Stimulated activated CD8-positive, alpha-beta memory T cell treated with anti-CD3 and anti-CD28 coated beads, Interleukin-15, amount 100 ng/mL, for 48 hours (primary cell): ENCODE measurements at regions not wholly inside any gene's neighbourhood (a gene's known extent, or its start where the extent isn't known, plus 50 kb on each side); places are given as distances from the start of the nearest gene placed in this dataset.

ENCODE experiments used
- DNase-seq, 2 donors: peaks; one replicate each; pipeline ENCODE4 v3.0.0-alpha.2; 2020; ENCODE audit warnings: low read depth in 2 of 2

DNA sequence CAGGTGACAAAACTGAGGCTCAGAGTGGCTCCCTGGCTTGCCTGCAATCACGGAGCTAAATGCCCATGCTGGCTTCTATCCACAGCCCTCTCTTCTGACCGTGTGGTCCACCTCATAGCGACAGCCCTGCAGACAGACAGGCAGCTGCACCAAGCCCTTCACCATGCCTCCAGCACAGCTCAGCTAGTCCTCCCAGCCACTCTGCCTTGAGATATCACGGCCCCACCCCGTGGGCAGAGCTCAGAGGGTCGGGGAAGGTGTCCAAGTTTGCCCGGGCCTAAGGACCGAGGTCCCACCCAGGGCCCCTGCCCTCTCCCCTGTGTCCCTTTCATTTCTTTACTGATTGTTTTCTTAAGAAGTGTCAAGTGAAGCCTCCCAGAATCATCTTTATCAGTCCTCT lies 128.2 kb upstream of the GLI2 start:
- DNase-seq, result no peak

DNA sequence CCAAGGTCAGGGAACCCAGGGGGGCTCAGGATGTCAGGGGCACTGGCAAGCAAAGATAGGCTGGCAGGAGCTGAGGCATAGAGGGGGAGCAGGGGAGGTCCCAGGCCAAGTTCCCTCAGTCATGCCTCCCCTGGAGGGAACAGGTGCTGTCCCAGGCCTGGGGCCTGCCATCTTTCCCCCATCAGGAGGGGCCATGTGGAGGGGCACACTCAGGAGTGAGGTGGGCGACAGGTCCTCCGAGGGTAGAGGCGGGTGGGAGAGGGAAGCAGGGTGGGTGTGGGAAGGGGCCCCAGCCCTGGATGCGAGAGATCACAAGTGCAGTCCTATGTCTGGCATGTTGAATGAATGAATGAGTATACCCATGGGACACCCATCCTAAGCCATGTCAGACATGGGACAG lies 127.7 kb upstream of the GLI2 start:
- DNase-seq, result no peak

DNA sequence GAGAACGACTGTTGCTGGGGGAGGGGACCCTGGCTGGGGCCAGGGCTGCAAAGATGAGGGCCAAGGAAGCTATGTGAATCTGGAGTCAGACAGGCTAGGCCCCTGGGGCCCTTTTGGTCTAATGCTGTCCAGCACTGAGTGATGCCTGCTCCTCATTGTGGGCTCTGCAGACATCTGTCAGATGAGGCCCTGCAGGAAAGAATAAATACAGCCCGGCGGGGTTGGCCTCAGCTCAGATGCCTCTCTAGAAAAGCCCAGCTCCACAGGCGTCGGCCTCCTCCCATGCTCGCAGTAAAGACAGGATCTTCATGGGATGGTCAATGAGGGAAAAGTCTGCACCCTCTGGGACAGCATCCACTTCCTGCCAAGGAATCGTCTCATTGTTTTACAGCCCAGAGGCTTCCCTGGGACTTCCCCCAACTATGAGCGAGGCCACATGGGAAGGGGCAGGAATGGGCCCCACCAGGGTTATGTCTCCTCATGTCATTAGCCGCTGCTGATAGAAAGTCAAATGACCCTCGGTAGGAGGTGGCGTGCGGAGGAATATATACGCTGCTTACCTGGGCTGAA lies 125.8 kb upstream of the GLI2 start:
- DNase-seq, result no peak

DNA sequence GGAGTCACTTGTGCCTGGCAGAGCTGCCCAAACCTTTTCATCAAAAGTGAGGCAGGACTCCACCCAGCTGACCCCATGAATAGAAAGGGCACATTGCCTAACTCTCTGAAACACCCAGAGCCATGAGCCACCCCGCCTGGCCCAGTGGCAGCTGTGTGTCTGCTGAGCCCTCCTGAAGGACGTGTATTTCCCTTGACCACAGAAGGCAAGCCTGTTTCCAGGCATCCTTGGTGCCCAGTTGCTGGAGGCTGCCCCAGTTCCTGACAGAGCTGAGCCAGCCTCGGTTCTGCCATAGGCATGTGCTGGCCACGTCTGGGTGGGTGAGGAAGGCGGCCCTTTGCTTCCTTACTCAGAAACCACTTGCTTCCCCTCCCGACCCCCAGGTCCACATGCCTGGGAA lies 124.7 kb upstream of the GLI2 start:
- DNase-seq, result no peak

DNA sequence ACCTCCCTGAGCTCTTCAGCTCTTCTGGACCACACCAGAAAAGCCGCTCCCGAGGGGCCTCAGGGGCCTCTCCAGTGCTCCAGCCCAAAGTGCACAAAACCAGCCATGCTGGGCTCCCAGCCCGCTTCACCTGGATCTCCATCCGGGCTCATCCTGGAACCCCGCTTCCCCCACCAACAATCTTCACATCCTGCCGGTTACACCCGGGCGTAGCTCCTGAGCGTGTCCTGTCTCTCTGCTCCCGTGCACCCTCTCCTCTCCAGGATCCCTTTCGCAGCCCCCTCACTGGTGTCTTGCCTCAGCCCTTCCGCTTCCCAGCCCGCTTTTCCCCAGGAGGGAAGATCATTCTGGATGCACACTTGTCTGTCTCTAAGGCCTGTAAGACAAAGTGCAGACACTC lies 123.7 kb upstream of the GLI2 start:
- no peak for DNase-seq

DNA sequence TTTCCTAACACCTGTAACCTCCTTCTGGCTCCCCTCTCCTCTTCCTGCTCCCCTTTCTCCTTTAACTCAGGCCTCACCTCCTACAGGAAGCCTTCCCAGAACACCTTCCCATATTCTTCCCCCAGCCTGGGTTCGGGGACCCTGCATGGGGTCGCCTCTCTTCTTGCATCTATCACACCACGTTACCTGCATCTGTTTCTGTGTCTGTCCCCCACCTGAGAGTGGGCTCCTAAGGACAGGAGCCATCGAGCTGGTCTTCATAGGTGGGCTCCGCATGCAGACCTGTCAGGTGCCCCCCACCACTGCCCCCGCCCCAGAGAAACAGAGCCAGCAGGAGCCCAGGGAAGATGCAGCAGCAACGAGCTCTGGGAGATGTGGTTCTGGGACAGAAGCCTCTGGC lies 123.2 kb upstream of the GLI2 start:
- no peak for DNase-seq

DNA sequence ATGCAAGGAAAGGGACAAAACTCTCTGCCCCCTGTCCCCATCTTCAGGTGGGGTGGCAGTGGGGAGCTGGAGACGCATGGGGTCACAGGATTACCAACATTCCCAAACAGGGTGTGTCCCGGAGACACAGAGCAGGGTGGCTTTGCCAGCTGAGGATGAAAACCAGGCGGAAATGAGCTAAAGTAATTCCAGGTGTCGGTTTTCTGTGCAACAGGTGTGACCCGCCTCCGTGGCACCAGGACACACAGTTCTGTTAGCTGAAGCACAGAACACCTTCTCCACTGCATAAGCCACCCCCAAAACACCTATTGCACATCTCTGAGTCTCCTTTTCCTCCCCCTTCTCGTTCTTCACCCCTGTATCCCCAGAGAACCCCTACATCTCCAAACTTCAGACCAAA lies 122.7 kb upstream of the GLI2 start:
- DNase-seq, result no peak

DNA sequence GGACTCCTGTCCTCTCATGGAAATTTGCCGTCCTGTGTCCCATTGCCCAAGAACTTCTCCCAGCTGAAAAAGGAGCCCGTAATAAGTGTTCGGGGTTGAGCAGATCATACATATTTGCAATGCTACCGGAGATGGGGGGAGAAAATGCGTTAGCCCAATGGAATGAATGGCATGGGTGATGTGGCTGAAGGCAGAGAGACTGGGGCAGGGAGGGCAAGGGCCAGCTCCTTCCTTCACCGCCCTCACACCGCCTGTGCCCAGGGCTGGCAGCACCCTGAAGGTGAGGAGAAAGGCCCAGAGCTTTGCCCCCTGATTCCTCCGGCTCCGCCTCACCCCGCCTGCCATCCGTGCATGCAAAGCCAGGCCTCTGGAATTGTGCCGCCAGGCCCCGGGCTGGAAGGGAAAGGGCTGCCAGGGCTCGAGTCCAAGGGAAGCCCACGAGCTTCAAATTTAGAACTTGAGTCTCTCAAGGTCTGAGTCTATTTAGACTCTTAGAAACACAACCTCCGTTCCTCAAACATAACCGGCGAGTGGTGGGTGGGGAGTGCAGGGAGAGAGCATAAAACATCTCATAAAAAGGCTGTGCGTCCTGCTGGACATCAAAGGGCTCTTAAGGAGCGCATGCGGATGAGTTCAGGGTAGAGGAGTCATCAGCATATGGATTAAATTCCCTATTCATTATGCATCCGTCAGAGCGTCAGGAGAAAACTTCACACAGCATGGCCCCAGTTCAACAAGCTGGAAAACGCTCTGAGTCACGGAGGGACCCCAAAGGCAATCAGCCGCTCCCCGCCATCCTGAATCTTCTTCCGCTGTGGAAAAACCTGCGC lies 121.7 kb upstream of the GLI2 start:
- no peak for DNase-seq

DNA sequence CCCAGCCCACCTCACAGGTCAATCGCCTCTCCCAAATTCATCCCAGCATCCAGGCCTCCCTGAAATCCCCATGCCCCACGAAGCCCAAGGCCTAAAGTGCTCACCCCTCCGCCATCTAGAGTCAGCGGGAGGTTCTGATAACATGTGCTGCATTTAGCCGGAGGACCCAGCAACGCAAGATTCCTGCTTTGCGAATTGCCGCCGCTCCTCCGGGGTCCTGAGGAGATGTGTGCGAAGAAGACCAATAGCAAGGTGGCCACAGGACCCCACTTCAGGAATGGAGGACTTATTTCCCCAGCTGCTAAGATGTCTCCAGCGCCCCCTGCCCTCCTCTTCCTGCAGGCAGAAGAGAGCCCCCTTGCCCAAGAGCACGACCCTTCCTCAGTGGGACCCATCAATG lies 120.8 kb upstream of the GLI2 start:
- no peak for DNase-seq

DNA sequence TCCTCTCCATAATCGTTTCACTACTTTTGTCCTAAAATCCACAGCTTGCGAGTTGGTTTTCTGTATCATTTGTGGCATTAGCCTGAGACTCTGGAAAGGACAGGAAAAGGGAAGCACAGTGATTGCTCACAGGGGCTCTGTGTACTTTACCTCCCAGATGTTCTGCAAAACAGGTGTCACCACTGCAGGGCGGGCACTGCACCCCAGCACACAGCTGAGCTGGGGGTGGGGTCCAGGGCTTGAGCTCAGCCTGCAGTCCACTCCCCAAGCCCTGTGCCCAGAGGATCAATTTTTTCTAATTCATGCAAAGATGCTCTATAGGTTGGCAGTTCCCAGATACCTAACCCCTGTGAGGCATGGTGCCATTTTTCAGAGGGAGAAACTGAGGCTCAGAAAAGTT lies 119.4 kb upstream of the GLI2 start:
- no peak for DNase-seq

DNA sequence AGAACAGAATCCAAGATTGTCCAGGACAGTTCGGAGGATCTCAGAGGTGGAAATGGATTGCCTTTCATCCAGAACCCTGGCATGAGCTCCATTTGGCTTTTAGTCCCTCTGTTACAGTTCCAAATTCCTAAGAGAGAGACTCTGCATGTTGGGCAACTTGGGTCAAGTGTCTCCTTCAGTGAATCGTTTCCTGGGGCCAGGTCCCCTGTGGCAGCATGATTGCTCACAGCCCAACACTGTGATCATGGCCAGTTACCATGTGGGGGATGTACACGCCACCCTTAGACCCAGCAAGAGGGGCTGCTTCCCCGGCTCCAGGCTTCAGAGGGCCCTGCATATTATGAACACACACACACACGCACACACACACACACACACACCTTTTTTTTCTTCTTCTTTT lies 118.6 kb upstream of the GLI2 start:
- no peak for DNase-seq

DNA sequence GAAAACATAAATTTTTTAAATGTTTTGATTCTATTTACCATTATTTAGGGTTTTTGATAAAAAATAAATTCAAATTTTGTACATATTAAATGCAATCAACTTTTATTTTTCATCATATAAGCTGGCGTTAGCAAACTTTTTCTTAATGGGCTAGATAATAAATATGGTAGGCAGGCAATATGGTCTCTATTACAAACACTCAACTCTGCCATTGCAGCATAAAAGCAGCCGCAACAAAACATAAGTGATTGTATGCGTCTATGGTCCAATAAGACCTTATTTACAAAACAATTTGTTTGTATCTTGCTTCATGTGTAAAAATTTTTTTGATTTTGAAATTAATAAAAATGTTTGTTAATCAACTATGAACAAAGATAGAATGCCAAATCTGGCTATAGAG lies 116.8 kb upstream of the GLI2 start:
- no peak for DNase-seq

DNA sequence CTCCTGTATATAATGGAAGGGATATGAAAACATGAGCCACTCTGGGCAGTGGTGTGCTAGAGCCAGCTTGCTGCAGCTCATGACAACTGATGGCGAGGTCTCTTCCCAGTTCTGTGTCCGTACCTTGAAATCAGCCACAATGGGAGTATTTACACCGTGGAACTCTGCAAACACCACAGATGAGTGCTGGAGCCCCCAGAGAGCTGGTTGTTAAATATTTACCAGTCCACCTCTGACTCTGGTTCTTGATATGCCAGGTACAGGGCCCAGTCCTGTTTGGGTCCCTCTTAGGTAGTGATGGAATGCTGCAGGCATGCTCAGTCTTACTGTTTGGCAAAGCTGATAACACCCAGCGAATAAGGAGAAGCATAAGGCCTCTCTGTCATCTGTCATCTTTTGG lies 116.1 kb upstream of the GLI2 start:
- DNase-seq, result no peak

DNA sequence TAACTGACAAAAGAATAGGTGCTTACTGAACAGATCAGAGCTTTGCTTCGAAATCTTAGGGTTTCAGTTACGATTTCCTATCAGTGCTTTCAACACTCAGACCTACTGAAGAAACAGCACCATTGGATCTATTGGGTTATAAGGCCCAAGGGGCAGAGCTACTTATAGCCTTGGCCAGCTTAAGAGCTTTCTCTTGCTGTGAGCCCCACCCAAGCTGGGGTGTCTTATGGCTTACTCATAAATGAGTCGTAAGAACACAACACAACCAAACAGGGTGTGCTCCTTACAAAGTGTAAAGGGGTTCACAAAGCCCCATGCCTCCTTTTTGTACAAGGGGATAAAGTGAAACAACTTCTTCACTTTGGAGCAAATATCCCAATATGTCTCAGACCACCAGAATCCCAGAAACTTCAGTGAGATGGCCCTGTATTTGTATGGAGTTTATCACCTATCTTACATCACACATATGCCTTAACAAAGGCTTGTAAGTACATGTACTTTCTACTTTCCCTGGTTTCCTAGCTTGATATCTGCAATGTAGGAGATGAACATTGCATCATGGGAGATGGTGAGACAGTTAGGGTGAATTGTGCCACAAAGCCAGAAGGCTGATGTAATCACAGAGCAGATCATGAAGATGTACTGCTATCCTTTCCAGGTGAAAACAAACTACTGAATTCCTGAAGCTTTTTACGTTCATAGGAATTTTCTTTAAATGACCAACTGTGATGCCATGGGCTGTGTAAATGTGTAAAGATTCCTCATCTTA lies 115.5 kb upstream of the GLI2 start:
- no peak for DNase-seq

DNA sequence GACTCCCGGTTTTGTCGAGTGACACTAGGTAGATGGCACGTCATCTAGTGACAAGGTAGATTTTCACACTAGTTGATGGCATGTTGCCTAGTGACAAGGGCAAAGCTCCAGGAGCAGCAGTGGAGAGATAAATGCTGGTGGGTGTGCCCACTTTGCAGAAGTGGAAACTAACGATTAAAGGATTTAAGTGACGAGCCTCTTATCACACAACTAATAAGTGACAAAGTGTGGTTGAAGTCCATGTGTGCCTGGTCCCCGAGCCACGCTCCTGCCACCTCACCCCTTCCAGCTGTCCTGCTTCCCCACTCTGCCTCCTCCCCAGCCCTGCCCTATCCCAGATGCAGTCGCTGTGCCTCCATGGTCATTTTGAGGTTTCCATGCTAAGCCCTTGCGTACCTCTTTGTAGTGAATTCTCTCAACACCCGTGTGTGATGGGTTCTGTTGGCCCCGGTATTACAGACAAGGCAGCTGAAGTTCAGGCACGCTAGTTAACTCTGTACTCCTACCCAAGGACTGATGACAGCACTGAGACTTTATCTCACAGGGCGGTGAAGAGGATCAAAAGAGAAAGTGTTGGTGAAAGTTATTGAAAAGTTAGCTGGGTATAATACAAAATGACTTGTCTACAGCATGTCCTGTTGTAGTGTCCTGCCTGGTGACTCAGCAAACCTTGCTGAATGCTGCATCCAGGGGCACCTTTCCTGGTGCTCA lies 113.4 kb upstream of the GLI2 start:
- DNase-seq, result no peak

DNA sequence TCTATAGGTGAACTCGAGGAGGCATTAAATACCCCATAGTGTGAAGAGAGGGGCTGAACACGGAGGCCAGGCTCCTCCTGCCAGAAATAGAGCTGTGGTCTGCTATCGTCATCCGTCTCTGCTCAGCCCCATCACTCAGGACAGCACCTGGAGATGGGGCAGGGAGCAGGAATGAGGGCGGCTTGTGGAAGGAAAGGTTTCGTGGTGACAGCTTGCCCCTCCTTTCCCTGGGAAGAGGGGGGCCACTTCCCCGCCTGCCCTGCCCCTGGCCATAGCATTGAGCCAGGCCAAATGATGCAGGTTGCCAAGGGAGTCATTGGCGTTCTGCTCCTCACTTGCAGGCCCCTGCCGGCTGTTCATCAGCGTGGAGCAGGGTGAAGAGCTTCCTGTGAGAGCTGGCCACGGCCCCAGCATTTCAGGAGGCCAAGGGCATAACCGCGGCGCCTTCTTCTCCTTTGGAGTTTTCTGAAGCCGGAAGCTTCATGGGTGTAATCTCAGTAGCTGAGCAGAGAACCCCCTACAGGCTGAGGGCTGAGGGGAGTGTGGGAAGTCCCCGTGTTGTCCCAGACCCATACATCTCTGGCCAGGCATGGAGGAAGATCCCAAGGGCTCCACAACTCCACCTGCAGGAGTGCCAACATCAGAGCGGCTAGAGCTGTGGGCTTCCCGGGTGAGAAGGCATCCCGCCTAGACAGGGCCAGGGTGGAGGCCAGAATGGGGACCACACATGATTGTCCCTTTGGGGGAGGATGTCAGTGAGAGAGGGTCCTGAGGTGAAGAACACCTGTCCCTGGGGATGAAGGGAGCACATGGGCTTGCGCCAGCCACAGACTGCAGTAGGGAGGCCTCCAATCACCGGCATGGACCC lies 112.5 kb upstream of the GLI2 start:
- no peak for DNase-seq

DNA sequence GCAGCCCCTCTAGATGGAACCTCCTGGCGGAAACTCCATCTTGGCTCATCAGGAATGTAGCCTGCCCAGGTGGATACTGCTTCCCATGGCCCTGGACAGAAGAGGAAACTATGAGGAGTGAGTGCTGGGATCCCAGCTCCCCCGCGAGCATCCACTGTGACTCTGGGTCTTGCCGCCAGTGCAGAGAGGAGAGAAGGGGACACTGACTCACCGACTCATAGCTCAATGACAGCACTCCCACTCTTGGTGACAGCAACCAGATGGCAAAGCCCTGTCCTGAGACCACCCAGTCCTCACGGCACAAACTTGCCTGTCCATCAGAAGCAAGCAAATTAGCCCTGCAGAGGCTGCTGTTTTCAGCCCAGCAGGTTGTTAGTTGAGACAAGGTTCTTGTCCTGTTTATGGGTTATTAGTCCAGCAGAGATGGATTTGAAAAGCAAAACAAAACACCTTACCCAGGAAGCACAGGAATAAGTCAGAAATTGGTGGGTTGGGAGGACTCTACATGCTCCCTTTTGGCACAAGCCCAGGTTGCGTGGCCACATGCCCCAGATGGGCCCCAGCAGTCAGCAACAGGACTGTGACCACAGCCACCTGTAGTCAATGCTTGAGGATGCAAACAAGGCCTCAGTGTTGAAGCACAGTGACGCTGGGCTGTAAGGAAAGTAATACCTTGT lies 111.5 kb upstream of the GLI2 start:
- no peak for DNase-seq

DNA sequence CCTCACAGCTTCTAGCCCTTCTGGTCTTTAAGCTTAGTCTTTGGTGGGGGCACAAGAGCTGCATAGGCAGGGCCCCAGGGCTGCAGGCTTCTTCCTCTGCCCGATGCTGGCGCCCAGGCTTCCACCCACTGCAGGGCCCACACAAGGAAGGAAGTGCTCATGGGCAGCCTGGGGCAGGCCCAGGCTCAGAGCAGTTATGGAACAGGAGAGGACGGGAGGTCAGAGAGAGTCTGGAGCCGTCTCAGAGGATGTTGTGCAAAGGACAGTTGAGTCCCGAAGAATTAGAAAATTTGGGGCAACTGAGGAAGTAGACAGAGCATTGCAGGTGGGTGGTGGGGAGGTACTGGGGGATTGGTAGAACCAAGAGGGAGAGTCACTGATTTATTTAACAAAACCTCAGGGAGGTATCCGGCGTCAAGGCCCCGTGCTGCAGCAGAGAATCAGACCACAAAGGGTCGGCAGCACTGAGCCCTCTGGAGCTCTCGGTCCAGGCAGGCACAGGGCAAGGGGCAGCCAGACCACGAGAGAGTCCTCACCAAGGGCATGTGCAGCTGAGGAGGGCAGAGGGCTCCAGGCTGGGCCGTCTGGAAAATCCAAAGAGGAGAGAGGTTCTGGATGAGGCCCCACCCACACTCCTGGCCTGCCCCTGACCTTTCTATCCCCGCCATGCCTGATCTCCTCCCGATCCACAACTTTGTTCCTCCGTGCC lies 110.8 kb upstream of the GLI2 start:
- DNase-seq, result no peak

DNA sequence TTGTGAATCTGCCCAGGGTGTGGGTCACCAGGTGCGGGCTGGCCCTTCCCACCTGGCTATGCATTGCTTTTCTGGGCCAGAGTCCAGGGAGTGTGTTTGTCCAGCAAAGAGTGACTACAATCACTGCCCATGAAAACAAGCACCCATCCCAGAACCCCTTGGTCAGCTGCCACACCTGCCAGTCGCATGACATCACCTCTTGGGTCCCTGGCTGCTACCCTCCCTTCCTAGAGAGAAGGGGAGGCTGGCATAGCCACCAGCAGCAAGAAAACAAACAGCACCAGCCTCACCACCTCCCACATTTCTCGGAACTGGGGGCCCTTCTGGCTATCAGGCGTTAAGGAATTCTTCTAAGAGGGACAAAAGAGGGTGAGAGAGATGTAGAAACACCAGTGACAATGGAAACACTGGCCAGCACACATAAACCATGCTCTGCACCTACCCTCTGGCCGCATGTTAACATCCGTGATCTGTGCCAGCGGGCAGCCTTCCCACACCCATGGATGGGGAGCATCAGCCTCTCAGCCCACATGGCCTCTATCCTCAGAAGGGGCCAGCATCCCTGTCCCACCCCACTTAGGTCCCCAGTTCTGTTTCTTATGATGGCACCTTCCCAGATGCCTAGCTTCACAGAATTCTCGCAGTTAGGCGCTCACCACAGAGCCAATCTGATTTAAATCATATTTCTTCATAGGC lies 109.7 kb upstream of the GLI2 start:
- no peak for DNase-seq

DNA sequence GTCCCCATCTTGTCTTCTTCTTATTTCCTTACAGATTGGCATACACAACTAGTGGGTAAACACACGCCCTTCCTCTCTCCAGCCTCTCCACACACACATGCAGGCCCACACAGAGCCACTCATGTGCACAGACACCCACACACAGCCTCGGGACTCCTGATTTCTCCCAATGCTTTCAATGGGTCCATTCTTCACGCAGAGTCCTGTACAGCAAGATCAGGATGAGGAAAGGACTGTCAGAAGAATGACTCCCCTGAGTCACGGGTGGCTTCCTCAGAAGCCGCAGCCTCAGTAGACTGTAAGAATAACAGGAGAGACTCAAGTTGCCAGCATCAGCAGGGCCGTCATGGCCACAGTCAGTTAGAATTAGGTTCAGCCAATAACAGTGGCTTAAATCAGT lies 109.1 kb upstream of the GLI2 start:
- DNase-seq, result no peak
